IPS-20b (cell line): ENCODE measurements at regions not wholly inside any gene's neighbourhood (a gene's known extent, or its start where the extent isn't known, plus 50 kb on each side); places are given as distances from the start of the nearest gene placed in this dataset.

Experiments
- H3K27ac ChIP-seq: one replicate; pipeline ENCODE4 v1.5.1; 2013; ENCODE audit warnings: low read length
- H3K27me3 ChIP-seq: 2 replicates; pipeline ENCODE4 v1.6.1; 2013; ENCODE audit warnings: mild to moderate bottlenecking, low read length, inconsistent platforms; ENCODE audit not compliant: insufficient read depth
- H3K36me3 ChIP-seq: 2 replicates; pipeline ENCODE4 v1.6.1; 2013; ENCODE audit warnings: low read depth, mild to moderate bottlenecking, inconsistent platforms, low read length, moderate library complexity; ENCODE audit not compliant: insufficient read depth
- H3K4me1 ChIP-seq: 2 replicates; pipeline ENCODE4 v1.6.1; 2013; ENCODE audit warnings: mild to moderate bottlenecking, control low read depth, inconsistent platforms, low read length, moderate library complexity; ENCODE audit not compliant: insufficient read depth
- H3K4me3 ChIP-seq: 2 replicates; pipeline ENCODE4 v1.5.1; 2013; ENCODE audit warnings: mild to moderate bottlenecking, low read length, inconsistent platforms
- H3K9ac ChIP-seq: 2 replicates; pipeline ENCODE4 v1.6.1; 2013; ENCODE audit warnings: low read depth, mild to moderate bottlenecking, inconsistent platforms, low read length, moderate library complexity
- H3K9me3 ChIP-seq: 2 replicates; pipeline ENCODE4 v1.6.1; 2013; ENCODE audit warnings: mild to moderate bottlenecking, low read depth, low read length, inconsistent platforms; ENCODE audit not compliant: insufficient read depth

DNA sequence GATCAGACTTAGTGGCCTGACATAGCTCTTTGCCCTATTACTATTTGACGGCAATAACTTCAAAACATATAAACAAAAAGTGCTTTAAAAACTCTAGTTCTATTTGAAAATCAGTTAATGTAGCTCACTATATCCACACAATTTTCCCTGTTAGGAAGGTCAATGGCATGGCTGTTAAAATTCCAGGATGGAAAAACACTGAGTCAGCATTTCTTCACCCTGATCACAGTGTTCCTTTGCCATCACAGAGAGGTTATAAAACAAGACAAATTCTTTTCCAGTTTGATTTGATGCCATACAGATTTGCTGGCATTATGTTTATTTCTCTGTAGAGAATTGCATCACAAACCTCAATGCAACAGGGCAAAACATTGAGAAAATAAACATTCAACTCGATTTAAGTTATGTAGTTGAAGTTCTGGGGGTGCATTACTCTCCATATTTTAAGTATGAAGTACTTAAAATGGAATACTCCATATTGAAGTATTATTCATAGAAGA is 253.7 kb upstream of the HSF2 start:
- Histone ChIP-seq H3K4me1 (no peaks in the 10 kb centered on the region), H3K4me3 (no peak overlapping the region), H3K27me3 (no peaks in the 10 kb centered on the region), H3K27ac (no peak overlapping the region), H3K9me3 (no peaks in the 10 kb centered on the region), H3K9ac (no peak overlapping the region), H3K36me3 (no peaks in the 10 kb centered on the region)

DNA sequence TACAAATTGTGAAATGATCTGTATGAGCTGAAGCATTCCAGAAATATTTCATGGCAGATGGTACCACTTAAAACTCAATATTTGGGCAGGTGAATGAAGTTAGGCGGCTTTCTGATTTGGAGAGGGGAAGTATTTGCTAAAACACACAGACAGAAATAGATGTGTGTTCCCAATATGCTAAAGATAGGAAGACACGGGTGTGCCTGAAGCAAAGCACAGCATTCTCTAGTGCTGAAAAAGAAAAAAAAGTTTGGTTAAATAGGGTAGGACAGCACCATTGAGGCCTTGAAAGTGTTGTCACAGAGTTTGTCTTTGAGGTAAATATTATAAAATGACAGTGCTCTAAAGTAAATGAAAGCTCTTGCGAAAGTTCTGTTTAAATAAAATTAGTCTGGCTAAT is 252.2 kb upstream of the HSF2 start:
- Histone ChIP-seq H3K27me3 (no peaks in the 10 kb centered on the region), H3K27ac (no peak overlapping the region), H3K36me3 (no peaks in the 10 kb centered on the region), H3K9me3 (no peaks in the 10 kb centered on the region), H3K9ac (no peak overlapping the region), H3K4me1 (no peaks in the 10 kb centered on the region; the same call in 1 of the 2 replicates), H3K4me3 (no peak overlapping the region)

DNA sequence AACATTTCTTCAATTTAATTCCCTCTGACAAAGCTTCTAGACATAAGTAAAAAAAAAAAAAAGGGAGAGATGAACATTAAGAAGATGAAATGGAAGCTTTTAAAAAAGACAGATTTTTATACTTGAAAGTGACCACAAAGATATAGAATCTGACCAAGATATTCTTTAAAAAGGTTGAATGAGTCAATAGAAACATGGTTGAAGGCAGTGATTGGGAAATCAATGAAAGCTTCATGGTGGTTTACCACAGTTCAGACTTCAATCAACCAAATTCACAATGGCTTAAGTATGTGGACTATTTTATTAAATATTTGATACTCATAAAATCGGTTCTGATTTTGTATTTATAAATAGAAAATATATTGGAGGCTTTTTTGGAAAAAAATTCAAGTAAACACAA is 248.4 kb upstream of the HSF2 start:
- Histone ChIP-seq H3K27ac (no peak overlapping the region), H3K27me3 (no peaks in the 10 kb centered on the region), H3K4me1 (peaks cover 16% of the 10 kb centered on the region; the same call in 1 of the 2 replicates), H3K36me3 (no peaks in the 10 kb centered on the region), H3K9ac (no peak overlapping the region), H3K4me3 (no peak overlapping the region), H3K9me3 (no peaks in the 10 kb centered on the region)

DNA sequence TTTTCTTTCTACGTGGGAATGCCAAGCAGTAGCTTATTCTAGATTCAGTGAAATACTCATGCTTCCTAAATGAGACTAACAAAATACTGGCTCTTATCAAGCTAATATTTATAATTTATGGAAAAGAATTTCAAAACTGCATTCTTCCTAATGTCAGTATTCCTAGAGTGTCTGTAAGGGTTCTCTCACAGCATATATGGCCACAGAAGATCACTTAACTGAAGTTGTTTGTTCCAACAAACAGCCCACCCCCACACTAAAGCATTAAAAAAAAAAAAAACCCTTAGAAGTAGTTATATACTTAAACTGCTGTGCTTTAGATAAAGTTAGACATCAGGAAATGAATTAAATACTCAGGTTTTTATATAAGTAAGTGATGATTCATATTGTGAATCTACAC is 247.7 kb upstream of the HSF2 start:
- Histone ChIP-seq H3K9me3 (no peaks in the 10 kb centered on the region), H3K27me3 (no peaks in the 10 kb centered on the region), H3K4me1 (peaks cover 16% of the 10 kb centered on the region; the same call in 1 of the 2 replicates), H3K9ac (no peak overlapping the region), H3K4me3 (no peak overlapping the region), H3K36me3 (no peaks in the 10 kb centered on the region), H3K27ac (no peak overlapping the region)

DNA sequence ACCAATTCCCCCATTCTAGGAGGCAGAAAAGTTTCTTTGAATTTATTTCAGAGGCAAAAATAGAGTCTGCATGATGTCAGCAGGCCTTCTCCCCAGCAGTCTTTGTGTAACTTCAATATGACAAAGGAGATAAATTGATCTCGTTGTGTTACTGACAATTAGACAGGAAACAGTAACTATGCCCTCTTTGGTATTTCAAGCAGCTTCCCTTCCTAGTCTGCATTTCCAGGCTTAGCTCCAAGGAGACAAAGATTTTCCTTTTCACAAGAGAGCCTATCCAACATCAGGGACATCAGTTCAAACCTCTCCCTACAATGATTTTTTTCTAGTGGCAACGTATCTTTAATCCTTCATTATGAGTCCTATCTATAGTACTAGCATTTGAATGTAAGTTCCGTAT is 245.9 kb upstream of the HSF2 start:
- H3K4me3 ChIP-seq, result no peak overlapping the region
- H3K27ac ChIP-seq, result no peak overlapping the region
- H3K4me1 ChIP-seq, result peaks cover 16% of the 10 kb centered on the region; the same call in 1 of the 2 replicates
- no peaks in the 10 kb centered on the region for H3K36me3 ChIP-seq
- 0 out of 2 replicates have a peak overlapping the region, but pooled peaks have one; percentile 33 for H3K9ac ChIP-seq
- no peaks in the 10 kb centered on the region for H3K9me3 ChIP-seq
- no peaks in the 10 kb centered on the region for H3K27me3 ChIP-seq

DNA sequence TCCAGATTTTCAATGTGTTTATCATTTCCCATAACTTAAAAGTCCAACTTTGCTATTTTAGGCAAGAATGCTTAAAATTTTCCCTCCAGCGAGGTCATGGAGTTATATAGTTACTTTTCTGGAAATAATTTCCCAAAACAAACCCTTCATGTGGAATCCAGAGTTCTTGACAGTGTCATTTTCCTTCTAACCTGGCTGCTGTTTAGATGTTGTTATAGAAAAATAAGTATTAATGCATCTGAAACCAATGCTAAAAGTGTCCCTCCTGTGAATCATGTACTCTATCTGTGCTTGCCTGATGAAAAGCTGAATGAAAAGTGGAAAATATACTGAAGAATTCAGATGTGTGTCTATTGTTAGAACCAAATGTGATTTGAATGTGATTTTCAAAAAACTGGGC is 245.3 kb upstream of the HSF2 start:
- Histone ChIP-seq H3K36me3 (no peaks in the 10 kb centered on the region), H3K9ac (no peak overlapping the region), H3K4me1 (peaks cover 16% of the 10 kb centered on the region; the same call in 1 of the 2 replicates), H3K27me3 (no peaks in the 10 kb centered on the region), H3K27ac (peak overlapping the region; percentile 37), H3K4me3 (no peak overlapping the region), H3K9me3 (no peaks in the 10 kb centered on the region)

DNA sequence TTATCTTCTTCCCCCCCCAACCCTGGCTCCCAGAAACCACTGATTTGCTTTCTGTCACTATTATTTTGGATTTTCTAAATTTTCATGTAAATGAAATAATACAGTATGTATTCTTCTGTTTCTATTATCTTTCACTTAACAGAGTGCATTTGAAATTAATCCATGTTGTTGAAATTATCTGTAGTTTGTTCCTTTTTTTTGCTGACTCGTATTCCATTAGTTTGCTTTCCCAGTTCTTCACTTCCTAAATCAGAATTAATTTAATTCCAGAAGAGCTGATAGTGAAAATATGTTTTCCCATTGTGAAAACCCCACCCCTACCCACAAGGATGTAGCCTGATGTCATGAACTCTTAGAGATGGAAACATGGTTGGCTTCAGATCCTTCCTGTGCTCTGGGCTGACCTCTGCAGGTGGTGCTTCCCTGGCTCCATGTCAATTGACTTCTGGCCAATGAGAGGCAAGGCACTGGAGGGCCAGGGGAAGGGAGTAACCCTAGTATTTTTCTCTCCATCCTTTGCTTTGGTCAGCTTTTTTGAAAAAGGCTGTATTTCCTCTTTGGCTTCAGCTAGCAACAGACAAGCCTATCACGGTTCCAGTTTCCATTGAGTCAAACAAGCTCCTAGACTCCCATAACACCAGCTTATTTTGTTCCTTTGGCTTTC is 244.4 kb upstream of the HSF2 start:
- peaks cover 16% of the 10 kb centered on the region; the same call in 1 of the 2 replicates for H3K4me1 ChIP-seq
- H3K9me3 ChIP-seq, result no peaks in the 10 kb centered on the region
- H3K27me3 ChIP-seq, result no peaks in the 10 kb centered on the region
- H3K27ac ChIP-seq, result no peak overlapping the region
- H3K36me3 ChIP-seq, result no peaks in the 10 kb centered on the region
- no peak overlapping the region for H3K9ac ChIP-seq
- H3K4me3 ChIP-seq, result no peak overlapping the region

DNA sequence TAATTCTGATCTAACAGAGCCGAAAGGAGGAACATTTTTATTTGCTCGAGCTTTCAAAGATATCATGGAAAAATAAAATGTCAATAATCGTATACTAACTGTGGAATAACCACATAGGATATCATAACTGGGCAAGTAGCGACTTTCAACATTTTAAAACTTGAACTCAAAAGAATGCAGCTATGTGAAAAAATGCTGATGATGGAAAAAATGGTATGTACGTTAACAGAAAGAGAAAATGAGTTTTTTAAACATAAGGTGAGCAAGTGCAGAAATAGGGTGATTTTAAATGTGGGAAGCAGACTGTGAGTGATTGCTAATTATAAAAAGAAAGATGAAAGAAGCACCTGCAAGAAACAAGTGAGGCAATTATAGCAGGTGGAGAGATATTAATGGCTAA is 238.3 kb upstream of the HSF2 start:
- H3K27ac ChIP-seq, result no peak overlapping the region
- H3K4me3 ChIP-seq, result no peak overlapping the region
- H3K9ac ChIP-seq, result no peak overlapping the region
- H3K9me3 ChIP-seq, result no peaks in the 10 kb centered on the region
- no peaks in the 10 kb centered on the region for H3K27me3 ChIP-seq
- no peaks in the 10 kb centered on the region for H3K36me3 ChIP-seq
- H3K4me1 ChIP-seq, result peaks cover under 1% of the 10 kb centered on the region; the same call in 1 of the 2 replicates

DNA sequence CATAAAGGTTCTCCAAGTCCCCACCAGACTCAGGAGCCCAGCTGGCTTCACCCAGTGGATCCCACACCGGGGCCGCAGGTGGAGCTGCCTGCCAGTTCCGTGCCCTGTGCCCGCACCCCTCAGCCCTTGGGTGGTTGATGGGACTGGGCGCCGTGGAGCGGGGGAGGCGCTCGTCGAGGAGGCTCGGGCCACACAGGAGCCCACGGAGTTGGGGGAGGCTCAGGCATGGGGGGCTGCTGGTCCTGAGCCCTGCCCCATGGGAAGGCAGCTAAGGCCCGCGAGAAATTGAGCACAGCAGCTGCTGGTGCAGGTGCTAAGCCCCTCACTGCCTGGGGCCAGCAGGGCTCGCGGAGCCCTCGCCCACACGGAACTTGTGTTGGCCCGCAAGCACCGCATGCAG is 234.4 kb upstream of the HSF2 start:
- no peaks in the 10 kb centered on the region for H3K27me3 ChIP-seq
- H3K36me3 ChIP-seq, result no peaks in the 10 kb centered on the region
- no peak overlapping the region for H3K27ac ChIP-seq
- H3K9ac ChIP-seq, result no peak overlapping the region
- no peak overlapping the region for H3K4me3 ChIP-seq
- H3K4me1 ChIP-seq, result peaks cover 3% of the 10 kb centered on the region; the same call in 1 of the 2 replicates
- no peaks in the 10 kb centered on the region for H3K9me3 ChIP-seq

DNA sequence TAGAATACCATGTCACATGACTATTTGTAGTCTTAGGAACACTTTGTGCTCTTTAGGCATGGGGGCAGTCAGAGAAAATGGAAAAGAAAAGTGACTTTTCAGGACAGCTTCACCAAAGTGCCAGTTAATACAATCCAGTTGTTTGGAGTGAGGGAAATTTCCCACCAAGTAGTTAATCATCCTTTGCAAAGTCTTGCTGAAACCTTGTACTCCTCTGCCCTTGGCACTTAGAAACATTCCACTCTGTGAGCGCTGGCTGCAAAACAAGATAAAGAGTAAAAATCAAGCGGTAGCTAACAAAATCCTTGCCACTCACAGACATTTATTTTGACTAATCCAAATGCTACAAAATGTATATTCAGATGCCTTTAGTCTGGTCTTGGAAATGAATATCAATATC is 229.2 kb upstream of the HSF2 start:
- Histone ChIP-seq H3K27me3 (no peaks in the 10 kb centered on the region), H3K4me3 (no peak overlapping the region), H3K36me3 (no peaks in the 10 kb centered on the region), H3K4me1 (peaks cover 3% of the 10 kb centered on the region; the same call in 1 of the 2 replicates), H3K27ac (no peak overlapping the region), H3K9ac (no peak overlapping the region), H3K9me3 (no peaks in the 10 kb centered on the region)

DNA sequence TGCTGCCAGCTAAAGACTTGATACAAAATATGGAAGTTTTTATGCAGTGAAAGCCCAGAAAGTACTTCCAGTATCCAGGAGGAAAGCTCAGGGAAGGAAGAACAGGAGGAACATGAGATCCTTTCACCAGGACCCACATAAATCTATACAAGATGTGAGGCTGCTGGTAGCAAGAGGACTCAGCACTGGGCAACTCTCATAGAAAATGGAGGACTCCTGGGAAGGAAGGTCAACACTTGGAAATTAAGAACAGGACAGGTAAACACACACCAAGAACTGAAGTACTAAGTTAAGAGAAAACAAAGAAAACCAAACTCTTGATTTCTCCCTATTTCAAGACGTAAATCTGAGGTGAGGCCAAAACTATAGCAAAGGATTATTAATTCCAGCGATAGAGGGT is 220.5 kb upstream of the HSF2 start:
- no peaks in the 10 kb centered on the region for H3K4me1 ChIP-seq
- no peaks in the 10 kb centered on the region for H3K27me3 ChIP-seq
- no peak overlapping the region for H3K4me3 ChIP-seq
- H3K36me3 ChIP-seq, result no peaks in the 10 kb centered on the region
- H3K9ac ChIP-seq, result no peak overlapping the region
- H3K27ac ChIP-seq, result no peak overlapping the region
- no peaks in the 10 kb centered on the region for H3K9me3 ChIP-seq

DNA sequence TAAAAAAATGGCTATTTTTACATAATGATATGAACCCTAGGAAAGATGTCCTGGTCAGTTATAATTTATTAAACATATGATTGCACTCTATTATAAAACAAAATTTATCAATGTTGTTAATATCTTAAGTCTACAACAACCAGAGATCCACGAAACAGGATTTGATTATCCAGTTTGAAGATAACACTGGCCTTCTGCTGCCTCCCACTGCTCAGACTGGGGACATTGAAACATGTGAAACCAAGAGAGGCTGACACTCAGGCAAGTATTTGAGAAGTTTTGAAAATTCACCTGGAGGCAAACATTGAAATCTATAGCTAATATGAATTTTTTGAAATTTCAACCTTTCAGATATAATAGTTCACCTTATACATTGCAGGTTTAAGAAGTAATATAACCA is 219.3 kb upstream of the HSF2 start:
- Histone ChIP-seq H3K4me3 (no peak overlapping the region), H3K4me1 (no peaks in the 10 kb centered on the region), H3K36me3 (no peaks in the 10 kb centered on the region), H3K9me3 (no peaks in the 10 kb centered on the region), H3K9ac (no peak overlapping the region), H3K27me3 (no peaks in the 10 kb centered on the region), H3K27ac (no peak overlapping the region)
